WTC11 (cell line): ENCODE measurements at regions not wholly inside any gene's neighbourhood (a gene's known extent, or its start where the extent isn't known, plus 50 kb on each side); places are given as distances from the start of the nearest gene placed in this dataset.

Experiments
- ATAC-seq: fragments of 200-7000 bp; cut with Tn5 transposase; 2 replicates; pipeline ENCODE4 v1.10.0; 2021; ENCODE audit warnings: mild to moderate bottlenecking, moderate library complexity
- CTCF ChIA-PET: fragments of 300-600 bp; sonication (Branson Sonifier 250); formaldehyde crosslinking; loops from one replicate; lab custom pipeline; 2021; ENCODE audit warnings: antibody characterized with exemption; lab: Charles Lee
- POLR2A ChIA-PET: fragments of 350-600 bp; sonication (Branson Sonifier 250); formaldehyde crosslinking; loops from one replicate; lab custom pipeline; 2021; ENCODE audit warnings: antibody characterized with exemption; lab: Charles Lee
- DNase-seq: peaks from one replicate; pipeline ENCODE4 v3.0.0; 2021; ENCODE audit warnings: low spot score
- H3K27ac Mint-ChIP-seq: 2 replicates; pipeline ENCODE4 v1.8.0; 2021; ENCODE audit warnings: mixed read lengths
- H3K27me3 Mint-ChIP-seq: 2 replicates; pipeline ENCODE4 v1.8.0; 2021; ENCODE audit warnings: low read depth, mild to moderate bottlenecking, moderate library complexity, mixed read lengths
- H3K36me3 Mint-ChIP-seq: 2 replicates; pipeline ENCODE4 v1.8.0; 2021; ENCODE audit warnings: mixed read lengths
- H3K4me1 Mint-ChIP-seq: 2 replicates; pipeline ENCODE4 v1.8.0; 2022; ENCODE audit warnings: mixed read lengths
- H3K4me3 Mint-ChIP-seq: 2 replicates; pipeline ENCODE4 v1.8.0; 2021; ENCODE audit warnings: mild to moderate bottlenecking, moderate library complexity, mixed read lengths
- H3K9me3 Mint-ChIP-seq: 2 replicates; pipeline ENCODE4 v1.8.0; 2021; ENCODE audit warnings: mixed read lengths
- ATF6 ChIP-seq: sonication (generic); formaldehyde crosslinking; IDR thresholded peaks from 2 replicates; pipeline ENCODE4 v1.8.1; 2023; ENCODE audit warnings: mild to moderate bottlenecking, missing genetic modification reagents
- CDX4 ChIP-seq: fragments of 250-450 bp; sonication (Bioruptor Pico); IDR thresholded peaks from 2 replicates; pipeline ENCODE4 v1.9.0; 2021; ENCODE audit warnings: moderate library complexity, mild to moderate bottlenecking, inconsistent platforms, borderline replicate concordance
- E2F4 ChIP-seq: sonication (generic); formaldehyde crosslinking; IDR thresholded peaks from 2 replicates; pipeline ENCODE4 v1.8.1; 2022; ENCODE audit warnings: low read depth, mild to moderate bottlenecking, moderate library complexity, missing genetic modification reagents, borderline replicate concordance
- E2F5 ChIP-seq: sonication (generic); formaldehyde crosslinking; IDR thresholded peaks from 2 replicates; pipeline ENCODE4 v1.8.1; 2022; ENCODE audit warnings: mild to moderate bottlenecking, moderate library complexity, missing genetic modification reagents
- EMX1 ChIP-seq: fragments of 250-450 bp; sonication (Bioruptor Pico); IDR thresholded peaks from 2 replicates; pipeline ENCODE4 v1.8.0; 2021; ENCODE audit warnings: mild to moderate bottlenecking
- ETV6 ChIP-seq: sonication (generic); formaldehyde crosslinking; IDR thresholded peaks from 2 replicates; pipeline ENCODE4 v1.8.1; 2022; ENCODE audit warnings: mild to moderate bottlenecking, missing genetic modification reagents
- FOXJ3 ChIP-seq: sonication (generic); formaldehyde crosslinking; IDR thresholded peaks from 2 replicates; pipeline ENCODE4 v1.9.0; 2021; ENCODE audit warnings: missing genetic modification reagents, mild to moderate bottlenecking, borderline replicate concordance
- GABPB1 ChIP-seq: sonication (generic); formaldehyde crosslinking; IDR thresholded peaks from 2 replicates; pipeline ENCODE4 v1.8.1; 2023; ENCODE audit warnings: mild to moderate bottlenecking, missing genetic modification reagents
- GRHL2 ChIP-seq: fragments of 250-450 bp; sonication (Bioruptor Pico); IDR thresholded peaks from 2 replicates; pipeline ENCODE4 v1.8.0; 2022; ENCODE audit warnings: mild to moderate bottlenecking, moderate library complexity; ENCODE audit not compliant: insufficient replicate concordance, severe bottlenecking
- IRF1 ChIP-seq: sonication (generic); formaldehyde crosslinking; IDR thresholded peaks from 2 replicates; pipeline ENCODE4 v1.8.0; 2023; ENCODE audit warnings: missing genetic modification reagents
- NR3C1 ChIP-seq: sonication (generic); formaldehyde crosslinking; conservative IDR thresholded peaks from 2 replicates; pipeline ENCODE4 v1.8.1; 2023; ENCODE audit warnings: low read depth, mild to moderate bottlenecking, missing genetic modification reagents
- SMAD4 ChIP-seq: sonication (generic); formaldehyde crosslinking; IDR thresholded peaks from 2 replicates; pipeline ENCODE4 v1.8.0; 2022; ENCODE audit warnings: mild to moderate bottlenecking, missing genetic modification reagents
- USF1 ChIP-seq: sonication (generic); formaldehyde crosslinking; IDR thresholded peaks from 2 replicates; pipeline ENCODE4 v1.8.0; 2022; ENCODE audit warnings: mild to moderate bottlenecking, missing genetic modification reagents
- USF2 ChIP-seq: sonication (generic); formaldehyde crosslinking; IDR thresholded peaks from 2 replicates; pipeline ENCODE4 v1.8.1; 2023; ENCODE audit warnings: mild to moderate bottlenecking, missing genetic modification reagents, moderate library complexity
- ZNF138 ChIP-seq: sonication (generic); formaldehyde crosslinking; conservative IDR thresholded peaks from 2 replicates; pipeline ENCODE4 v1.8.1; 2022; ENCODE audit warnings: mild to moderate bottlenecking, moderate library complexity, missing genetic modification reagents
- ZNF219 ChIP-seq: sonication (generic); formaldehyde crosslinking; IDR thresholded peaks from 2 replicates; pipeline ENCODE4 v1.8.0; 2023; ENCODE audit warnings: missing genetic modification reagents, mild to moderate bottlenecking, borderline replicate concordance
- ZNF281 ChIP-seq: sonication (generic); formaldehyde crosslinking; IDR thresholded peaks from 2 replicates; pipeline ENCODE4 v1.8.0; 2023; ENCODE audit warnings: mild to moderate bottlenecking, missing genetic modification reagents
- ZNF532 ChIP-seq: fragments of 250-450 bp; sonication (Bioruptor Pico); IDR thresholded peaks from 2 replicates; pipeline ENCODE4 v1.9.0; 2021; ENCODE audit warnings: mild to moderate bottlenecking, borderline replicate concordance

GRCh38 chr1:188715566-188715965, 1762.1 kb downstream of the BRINP3 start (continued):
- TF ChIP-seq ZNF532 (CRISPR knock-in tag), result no peak
- no peak for TF ChIP-seq USF1 (CRISPR knock-in tag)
- TF ChIP-seq GRHL2 (CRISPR knock-in tag), result no peak

- POLR2A ChIA-PET, result no interaction called here
- no peak overlapping the region for H3K27ac Mint-ChIP-seq
- CTCF ChIA-PET, result no interaction called here
- ATAC-seq, result no peak
- TF ChIP-seq NR3C1 (CRISPR knock-in tag) (no peak), IRF1 (CRISPR knock-in tag) (no peak), ETV6 (CRISPR knock-in tag) (no peak), ZNF219 (no peak), EMX1 (CRISPR knock-in tag) (no peak), ZNF138 (CRISPR knock-in tag) (no peak), GABPB1 (CRISPR knock-in tag) (no peak), ATF6 (CRISPR knock-in tag) (no peak)
- H3K9me3 Mint-ChIP-seq, result no peaks in the 10 kb centered on the region
- no peaks in the 10 kb centered on the region for H3K36me3 Mint-ChIP-seq
- no peak for DNase-seq
- no peak overlapping the region for H3K4me3 Mint-ChIP-seq
- H3K27me3 Mint-ChIP-seq, result no peaks in the 10 kb centered on the region
- H3K4me1 Mint-ChIP-seq, result no peaks in the 10 kb centered on the region
These were observed 1757.9 kb downstream of the BRINP3 start for GRCh38 chr1:188719735-188720134.

GRCh38 chr1:188723332-188724020, 1754.2 kb downstream of the BRINP3 start:
- no peaks in the 10 kb centered on the region for H3K27me3 Mint-ChIP-seq
- POLR2A ChIA-PET, result no interaction called here
- ATAC-seq (no peak), DNase-seq (no peak)
- no peaks in the 10 kb centered on the region for H3K4me1 Mint-ChIP-seq
- no peak overlapping the region for H3K27ac Mint-ChIP-seq
- H3K4me3 Mint-ChIP-seq, result no peak overlapping the region
- no peaks in the 10 kb centered on the region for H3K36me3 Mint-ChIP-seq
- CTCF ChIA-PET, result no interaction called here
- no peaks in the 10 kb centered on the region for H3K9me3 Mint-ChIP-seq
- TF ChIP-seq FOXJ3 (no peak), ZNF281 (CRISPR knock-in tag) (no peak), CDX4 (CRISPR knock-in tag) (no peak), E2F4 (CRISPR knock-in tag) (no peak), USF2 (CRISPR knock-in tag) (no peak), SMAD4 (CRISPR knock-in tag) (no peak), E2F5 (CRISPR knock-in tag) (no peak)
